ENCODE measurements at regions not wholly inside any gene's neighbourhood (a gene's known extent, or its start where the extent isn't known, plus 50 kb on each side); places are given as distances from the start of the nearest gene placed in this dataset.

DNA sequence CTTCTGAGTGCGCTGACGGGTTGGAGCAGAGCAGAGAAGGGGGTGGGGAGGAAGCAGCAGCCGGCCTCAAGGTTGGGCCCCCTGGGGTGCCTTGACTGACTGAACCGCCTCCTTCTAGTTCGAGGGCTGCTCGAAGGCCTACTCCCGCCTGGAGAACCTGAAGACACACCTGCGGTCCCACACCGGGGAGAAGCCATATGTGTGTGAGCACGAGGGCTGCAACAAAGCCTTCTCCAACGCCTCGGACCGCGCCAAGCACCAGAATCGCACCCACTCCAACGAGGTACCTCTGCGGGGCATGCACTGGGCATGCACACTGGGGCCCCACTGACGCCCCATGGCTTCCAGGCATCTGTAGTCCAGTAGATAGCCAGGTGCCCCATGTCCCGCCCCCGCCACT lies 246.9 kb downstream of the GLI2 start:
- DNase-seq = no peak

DNA sequence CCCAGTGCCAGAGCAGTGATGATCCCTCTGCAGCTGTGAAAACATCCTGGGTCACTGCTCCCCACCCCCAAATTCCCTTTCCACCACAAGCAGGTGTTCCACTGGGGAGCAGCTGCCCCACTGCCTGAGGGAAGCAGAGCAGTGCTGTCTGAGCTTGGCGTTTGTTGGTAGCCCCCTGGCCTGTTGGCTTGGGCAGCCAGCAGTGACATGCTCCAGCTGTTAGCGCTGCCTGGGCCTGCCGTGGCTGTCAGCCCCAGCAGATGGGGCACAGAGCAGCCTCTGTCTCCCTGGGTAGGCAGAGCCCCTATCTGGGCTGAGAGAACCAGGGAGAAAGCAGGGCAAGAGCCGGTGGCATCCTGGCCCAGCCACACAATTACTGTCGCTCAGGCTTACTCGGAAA lies 247.7 kb downstream of the GLI2 start:
- DNase-seq = no peak

DNA sequence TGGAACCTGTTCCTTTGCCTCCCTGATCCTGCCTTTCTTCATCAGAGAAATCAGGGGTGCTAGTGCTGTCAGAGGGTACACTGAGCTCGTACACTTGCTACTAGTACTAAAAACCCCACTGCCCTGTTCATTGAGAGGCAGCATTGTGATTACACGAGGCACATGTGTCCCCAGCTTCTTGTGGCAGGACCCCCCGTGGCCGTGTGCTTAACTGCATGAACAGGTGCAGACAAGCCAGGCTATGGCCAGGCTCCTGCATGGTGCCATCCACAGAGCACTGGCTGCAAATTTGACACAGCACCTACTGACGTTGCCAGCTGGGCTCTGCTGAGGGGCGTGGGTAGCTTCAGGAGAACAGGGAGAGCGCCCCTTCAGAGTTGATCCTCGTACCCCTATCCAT lies 248.4 kb downstream of the GLI2 start:
- DNase-seq = no peak

DNA sequence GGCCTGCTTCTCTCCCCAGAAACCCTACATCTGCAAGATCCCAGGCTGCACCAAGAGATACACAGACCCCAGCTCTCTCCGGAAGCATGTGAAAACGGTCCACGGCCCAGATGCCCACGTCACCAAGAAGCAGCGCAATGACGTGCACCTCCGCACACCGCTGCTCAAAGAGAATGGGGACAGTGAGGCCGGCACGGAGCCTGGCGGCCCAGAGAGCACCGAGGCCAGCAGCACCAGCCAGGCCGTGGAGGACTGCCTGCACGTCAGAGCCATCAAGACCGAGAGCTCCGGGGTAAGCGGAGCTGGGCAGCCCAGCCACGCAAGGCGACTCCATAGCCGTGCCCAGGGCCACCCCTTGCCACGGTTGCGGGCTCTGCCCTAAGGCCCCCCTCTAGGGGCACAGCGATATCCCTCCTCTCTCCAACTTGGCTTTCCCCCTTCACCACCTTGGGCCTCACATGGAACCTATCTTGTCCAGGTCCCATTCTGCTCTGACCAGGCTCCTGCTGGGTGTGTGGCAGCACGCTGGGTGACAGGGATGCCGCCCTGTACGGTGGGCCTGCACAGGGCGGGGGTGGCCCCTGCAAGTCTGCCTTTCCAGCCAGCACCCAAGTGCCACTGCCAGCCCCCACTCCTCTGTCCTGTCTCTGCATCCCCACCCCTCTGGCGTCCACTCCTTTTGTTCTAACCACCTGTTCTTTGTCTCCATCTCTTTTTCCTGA lies 248.9 kb downstream of the GLI2 start:
- DNase-seq = no peak

DNA sequence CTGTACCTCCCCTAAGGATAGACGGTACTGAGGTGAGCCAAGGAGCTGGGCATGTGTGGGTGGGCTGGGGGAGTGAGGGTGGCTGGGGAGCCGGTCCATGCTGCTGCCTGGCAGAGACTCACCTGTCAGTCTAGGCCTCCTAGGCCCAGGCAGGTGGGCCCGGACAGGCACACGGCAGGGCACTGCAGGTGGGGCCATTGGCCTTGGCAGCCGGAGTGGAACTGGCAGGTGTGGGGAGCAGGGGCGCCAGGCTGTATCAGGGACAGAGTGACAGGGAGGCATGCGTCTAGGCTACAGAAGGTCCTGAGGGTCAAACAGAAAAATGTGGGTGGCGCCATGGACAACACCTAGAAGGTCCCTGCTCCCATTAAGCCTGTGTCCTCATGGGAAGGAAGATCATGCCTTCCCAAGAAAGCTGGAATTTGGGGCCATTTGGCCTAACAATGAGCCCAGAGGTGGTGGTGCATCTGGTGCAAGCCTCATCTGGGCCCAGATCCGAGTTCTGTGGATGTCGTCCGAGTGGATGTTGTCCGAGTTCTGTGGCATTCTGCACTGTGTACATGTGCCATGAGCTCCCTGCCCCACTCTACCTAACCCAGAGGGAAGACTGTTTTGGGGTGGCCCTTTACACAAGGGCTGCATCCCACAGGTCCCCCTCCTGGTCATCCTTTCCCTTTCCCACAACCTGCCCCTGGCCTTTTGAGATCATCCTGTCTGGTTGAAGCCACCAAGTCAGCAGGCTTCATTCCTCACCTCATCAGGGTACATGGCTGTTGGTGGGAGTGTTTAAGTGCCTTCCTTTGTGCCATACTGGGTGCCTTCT lies 249.7 kb downstream of the GLI2 start:
- DNase-seq = no peak

DNA sequence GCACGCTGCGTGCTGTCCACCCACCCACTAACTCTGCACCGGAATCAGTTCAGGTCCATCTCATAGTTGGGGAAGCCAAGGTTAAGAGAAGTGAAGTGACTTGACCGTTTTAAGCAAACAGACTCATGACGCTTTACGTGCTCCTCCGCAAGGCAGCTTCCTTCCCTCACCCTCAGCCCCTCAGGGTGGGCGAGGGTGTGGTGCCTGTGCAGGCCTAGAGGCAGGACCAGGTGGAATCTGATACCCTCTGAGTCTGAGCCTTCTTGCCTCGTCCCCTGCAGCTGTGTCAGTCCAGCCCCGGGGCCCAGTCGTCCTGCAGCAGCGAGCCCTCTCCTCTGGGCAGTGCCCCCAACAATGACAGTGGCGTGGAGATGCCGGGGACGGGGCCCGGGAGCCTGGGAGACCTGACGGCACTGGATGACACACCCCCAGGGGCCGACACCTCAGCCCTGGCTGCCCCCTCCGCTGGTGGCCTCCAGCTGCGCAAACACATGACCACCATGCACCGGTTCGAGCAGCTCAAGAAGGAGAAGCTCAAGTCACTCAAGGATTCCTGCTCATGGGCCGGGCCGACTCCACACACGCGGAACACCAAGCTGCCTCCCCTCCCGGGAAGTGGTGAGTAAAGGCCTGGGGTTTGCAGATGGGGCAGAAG lies 250.5 kb downstream of the GLI2 start:
- DNase-seq = no peak

DNA sequence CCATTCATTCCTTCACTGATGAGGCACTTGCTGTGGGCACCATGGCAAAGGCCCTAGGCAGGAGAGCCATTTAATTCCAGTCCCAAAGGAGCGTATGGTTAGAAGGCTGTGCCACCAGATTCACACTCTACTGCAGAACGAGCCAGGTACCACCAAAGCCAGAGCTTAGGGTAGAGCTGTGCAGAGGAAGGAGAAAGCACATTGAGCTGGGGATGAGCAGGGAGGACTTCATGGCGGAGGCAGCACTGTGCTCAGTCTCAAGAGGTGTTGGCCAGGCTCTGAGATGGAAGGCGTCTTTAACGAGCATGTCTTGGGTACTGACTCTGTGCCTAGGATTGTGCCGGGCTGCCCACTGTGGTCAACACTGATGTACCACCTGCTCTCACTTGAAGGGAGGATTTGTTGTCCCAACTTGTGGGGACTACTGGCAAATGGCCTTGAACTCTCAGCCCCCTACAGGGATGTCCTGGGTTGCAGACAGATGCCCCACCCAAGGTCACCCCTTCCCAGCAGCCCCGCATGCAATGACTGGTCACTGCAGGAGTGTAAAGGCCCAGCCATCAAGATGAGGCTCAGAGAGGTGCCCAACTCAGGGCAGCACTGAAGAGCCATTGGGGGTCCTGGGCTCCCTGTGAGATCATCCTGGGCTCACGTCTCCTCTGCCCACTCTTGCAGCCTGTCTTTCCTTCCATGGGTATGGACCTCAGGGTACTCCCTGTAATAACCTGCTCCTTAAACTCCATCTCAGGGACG lies 251.4 kb downstream of the GLI2 start:
- DNase-seq = no peak

DNA sequence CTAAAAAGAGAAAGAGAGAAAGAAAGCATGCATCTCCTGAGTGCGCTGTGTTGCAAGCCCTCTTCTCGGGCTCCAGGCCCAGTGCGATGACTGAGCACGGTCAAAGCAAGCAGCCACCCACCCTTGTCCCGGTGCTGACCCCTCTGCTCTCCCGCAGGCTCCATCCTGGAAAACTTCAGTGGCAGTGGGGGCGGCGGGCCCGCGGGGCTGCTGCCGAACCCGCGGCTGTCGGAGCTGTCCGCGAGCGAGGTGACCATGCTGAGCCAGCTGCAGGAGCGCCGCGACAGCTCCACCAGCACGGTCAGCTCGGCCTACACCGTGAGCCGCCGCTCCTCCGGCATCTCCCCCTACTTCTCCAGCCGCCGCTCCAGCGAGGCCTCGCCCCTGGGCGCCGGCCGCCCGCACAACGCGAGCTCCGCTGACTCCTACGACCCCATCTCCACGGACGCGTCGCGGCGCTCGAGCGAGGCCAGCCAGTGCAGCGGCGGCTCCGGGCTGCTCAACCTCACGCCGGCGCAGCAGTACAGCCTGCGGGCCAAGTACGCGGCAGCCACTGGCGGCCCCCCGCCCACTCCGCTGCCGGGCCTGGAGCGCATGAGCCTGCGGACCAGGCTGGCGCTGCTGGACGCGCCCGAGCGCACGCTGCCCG lies 252.5 kb downstream of the GLI2 start:
- DNase-seq = no peak

DNA sequence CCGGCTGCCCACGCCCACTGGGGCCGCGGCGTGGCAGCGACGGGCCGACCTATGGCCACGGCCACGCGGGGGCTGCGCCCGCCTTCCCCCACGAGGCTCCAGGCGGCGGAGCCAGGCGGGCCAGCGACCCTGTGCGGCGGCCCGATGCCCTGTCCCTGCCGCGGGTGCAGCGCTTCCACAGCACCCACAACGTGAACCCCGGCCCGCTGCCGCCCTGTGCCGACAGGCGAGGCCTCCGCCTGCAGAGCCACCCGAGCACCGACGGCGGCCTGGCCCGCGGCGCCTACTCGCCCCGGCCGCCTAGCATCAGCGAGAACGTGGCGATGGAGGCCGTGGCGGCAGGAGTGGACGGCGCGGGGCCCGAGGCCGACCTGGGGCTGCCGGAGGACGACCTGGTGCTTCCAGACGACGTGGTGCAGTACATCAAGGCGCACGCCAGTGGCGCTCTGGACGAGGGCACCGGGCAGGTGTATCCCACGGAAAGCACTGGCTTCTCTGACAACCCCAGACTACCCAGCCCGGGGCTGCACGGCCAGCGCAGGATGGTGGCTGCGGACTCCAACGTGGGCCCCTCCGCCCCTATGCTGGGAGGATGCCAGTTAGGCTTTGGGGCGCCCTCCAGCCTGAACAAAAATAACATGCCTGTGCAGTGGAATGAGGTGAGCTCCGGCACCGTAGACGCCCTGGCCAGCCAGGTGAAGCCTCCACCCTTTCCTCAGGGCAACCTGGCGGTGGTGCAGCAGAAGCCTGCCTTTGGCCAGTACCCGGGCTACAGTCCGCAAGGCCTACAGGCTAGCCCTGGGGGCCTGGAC lies 253.2 kb downstream of the GLI2 start:
- DNase-seq = no peak

DNA sequence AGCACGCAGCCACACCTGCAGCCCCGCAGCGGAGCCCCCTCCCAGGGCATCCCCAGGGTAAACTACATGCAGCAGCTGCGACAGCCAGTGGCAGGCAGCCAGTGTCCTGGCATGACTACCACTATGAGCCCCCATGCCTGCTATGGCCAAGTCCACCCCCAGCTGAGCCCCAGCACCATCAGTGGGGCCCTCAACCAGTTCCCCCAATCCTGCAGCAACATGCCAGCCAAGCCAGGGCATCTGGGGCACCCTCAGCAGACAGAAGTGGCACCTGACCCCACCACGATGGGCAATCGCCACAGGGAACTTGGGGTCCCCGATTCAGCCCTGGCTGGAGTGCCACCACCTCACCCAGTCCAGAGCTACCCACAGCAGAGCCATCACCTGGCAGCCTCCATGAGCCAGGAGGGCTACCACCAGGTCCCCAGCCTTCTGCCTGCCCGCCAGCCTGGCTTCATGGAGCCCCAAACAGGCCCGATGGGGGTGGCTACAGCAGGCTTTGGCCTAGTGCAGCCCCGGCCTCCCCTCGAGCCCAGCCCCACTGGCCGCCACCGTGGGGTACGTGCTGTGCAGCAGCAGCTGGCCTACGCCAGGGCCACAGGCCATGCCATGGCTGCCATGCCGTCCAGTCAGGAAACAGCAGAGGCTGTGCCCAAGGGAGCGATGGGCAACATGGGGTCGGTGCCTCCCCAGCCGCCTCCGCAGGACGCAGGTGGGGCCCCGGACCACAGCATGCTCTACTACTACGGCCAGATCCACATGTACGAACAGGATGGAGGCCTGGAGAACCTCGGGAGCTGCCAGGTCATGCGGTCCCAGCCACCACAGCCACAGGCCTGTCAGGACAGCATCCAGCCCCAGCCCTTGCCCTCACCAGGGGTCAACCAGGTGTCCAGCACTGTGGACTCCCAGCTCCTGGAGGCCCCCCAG lies 254.1 kb downstream of the GLI2 start:
- DNase-seq = no peak

DNA sequence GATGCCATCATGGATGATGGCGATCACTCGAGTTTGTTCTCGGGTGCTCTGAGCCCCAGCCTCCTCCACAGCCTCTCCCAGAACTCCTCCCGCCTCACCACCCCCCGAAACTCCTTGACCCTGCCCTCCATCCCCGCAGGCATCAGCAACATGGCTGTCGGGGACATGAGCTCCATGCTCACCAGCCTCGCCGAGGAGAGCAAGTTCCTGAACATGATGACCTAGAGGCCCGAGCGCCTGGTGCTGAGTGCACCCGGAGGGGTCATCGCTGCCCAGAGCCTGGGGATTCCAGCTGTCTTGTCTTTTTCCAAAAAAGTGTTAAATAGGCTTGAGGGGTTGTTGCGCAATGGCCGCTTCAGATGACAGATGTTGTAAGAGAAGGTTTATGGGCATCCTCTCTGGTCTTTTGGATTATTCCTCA lies 254.8 kb downstream of the GLI2 start:
- no peak for DNase-seq

DNA sequence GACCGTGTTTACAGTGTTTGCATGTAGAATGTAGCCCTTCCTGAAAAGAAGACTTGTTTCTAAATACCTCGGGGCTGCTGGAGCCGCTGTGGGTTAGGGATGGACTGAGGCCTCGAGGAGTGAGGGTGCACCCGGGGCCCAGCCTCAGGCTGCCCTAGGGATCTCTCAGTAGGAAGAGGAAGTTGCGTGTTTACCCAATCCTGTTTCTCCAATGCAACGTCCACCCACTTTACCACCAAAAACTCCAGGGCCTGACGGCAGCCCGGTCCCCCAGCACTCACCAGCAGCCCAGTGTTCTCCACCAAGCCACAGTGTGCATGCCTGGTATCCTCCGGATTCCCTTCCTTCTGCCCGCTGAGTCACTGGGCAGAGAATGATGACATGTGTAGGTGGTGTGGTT lies 255.8 kb downstream of the GLI2 start:
- DNase-seq = no peak

DNA sequence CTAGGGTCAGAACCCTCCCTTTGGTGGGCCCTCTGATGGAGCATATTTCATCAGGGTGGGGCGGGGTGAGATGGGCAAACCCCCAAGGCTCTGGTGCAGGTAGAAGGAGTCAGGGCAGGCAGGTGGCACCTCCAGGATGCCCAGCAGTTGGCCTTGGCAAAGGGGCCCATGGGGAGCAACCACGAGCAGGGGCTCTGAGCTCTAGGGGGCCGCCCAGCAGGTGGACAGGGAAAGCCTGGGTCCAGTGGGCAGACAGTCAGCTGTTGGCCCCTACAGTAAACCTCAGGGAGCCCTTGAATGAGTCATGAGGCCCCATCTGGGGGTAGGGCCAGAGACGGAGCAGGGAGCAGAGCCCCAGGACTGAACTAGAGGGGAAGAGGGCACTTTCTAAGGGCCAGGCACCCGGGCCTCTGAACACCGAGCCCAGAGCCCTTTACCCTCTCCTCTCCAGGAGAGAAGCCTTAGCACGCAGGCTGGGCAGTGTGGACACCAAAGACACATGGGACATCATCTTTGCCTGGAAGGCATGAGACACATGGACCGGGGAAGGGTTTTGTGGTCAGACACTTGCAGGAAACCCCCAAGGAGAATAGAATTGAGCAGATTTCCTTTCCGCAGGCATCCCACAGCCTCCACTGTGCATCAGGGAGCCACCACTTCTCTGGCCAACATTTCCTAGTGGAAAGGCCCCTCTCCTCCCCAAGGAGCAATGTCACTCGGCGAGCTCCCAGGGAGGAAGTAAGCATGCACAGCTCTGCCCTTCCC lies 257.3 kb downstream of the GLI2 start:
- no peak for DNase-seq

DNA sequence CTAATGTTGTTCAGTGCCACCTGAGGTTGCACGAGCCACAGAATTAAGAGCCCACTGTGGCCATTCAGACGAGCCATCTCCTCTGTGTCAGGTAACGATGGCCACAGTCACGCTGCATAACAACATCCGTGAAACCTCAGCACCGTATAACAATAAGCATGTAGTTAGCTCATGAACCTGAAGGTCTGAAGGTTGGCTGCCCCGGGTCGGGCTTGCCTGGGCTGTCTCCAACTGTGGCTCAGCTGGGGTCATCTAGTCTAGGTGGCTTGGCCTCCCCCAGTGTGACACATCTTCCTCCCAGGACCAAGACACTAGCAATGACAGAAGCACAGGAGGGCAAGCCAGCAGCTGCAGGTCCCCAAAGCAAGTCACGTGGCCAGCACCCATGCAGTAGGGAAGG lies 258.0 kb downstream of the GLI2 start:
- DNase-seq = no peak

DNA sequence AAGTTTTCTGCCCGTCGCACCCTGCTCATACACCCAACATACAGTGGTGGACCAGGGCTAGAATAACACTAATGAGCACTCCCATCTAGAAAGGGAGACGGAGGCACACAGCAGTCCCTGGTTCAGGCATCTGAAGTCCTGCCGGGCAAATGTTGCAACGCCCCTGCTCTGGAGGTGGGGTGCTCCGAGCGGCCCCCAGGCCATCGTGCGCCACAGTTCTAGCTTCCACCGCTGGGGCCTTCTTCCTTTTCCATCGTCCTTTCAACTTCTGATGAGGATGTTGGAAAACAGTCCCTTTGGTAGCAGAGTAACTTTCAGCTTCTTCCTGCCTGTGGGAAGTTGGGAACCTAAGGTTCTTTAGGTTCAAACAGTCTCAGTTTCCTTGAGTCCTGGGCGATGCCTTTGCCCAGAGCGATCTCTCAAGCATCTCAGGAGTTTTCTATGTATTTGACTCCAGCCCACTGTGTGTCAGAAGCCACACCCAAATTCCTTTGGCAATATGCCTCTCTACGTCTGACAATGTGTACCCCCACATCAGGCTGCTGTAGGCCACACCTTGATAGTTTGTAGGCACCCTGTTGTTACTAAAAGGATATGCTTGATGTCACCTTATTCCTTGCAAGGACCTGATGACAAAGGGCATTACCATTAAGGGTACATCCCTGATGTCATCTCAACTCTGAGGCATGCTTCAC lies 258.8 kb downstream of the GLI2 start:
- DNase-seq = no peak

DNA sequence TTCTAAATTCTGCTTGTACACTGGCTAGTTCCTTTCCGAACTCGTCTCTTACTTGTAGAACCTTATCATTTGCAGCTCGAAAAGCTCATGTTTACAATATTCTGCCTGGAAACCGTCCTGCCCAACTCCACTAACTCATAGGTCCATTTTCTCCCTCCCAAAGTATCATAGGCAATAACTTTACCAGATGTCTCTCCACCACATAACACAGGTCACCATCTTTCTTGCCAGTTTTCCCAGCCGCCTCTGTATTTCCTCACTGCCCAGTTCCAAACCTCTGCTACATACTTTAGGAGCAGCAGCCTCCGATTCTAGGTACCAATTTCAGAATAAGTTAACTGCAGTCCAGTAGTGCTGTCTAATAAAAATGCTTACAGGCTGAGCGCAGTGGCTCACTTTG lies 259.5 kb downstream of the GLI2 start:
- no peak for DNase-seq

DNA sequence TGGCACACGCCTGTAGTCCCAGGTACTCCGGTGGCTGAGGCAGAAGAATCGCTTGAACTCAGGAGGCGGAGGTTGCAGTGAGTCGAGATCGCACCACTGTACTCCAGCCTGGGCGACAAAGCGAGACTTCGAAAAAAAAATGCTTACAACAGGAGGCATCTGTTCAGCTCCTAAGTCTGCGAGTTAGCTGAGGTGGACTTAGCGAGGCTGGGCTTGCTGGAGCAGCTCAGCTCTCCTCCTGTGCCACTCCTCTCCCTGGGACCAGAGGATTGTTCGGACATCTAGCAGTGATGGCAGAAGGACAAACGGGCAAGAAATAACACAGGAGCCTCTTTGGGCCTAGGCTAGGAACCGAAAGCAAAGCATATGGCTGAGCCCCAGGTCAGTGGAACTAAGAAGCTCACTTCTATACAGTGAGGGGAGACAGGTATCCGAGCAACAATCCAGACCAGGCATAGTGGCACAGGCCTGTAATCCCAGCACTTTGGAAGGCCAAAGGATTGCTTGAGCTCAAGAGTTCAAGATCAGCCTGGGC lies 260.1 kb downstream of the GLI2 start:
- DNase-seq = no peak

DNA sequence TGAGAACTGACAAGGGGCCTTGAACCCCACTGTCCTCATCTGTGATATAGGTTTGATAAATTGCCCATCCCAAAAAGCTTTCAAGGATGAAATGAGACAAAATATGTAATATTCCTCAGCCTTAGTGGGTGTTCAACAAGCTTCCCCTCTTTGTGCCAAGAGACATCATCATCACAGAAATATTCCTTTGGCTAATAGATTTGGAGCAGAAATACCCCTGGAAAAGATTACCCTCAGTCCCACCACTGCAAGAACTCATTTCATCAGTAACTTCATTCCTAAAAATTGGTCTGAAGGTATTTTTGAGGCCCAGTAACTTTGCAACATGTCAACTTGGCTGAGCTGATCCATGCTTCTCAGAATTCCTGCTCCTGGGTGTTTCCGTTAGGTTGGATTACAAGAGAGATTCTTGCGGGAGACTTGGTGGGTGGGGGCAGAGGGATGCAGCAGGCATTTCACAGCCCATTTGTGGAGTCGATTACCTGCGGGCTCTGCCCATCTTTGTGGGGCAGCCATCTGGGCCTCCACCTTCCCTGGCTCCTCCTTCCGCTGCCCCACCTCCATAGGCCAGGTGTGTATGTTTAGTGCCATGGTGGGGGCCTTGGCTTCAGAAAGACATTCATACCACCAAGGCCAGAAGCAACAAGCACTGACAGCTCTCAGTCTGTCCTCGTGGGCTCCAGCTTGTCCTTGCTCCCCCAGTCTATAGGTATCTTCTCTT lies 263.9 kb downstream of the GLI2 start:
- DNase-seq = no peak

All from T-helper 2 cell (primary cell).